Loucy (cell line): ENCODE measurements at regions not wholly inside any gene's neighbourhood (a gene's known extent, or its start where the extent isn't known, plus 50 kb on each side); places are given as distances from the start of the nearest gene placed in this dataset.

ENCODE experiments used
- H2AFZ ChIP-seq: fragments of 200-600 bp; sonication (generic); 2 replicates; pipeline ENCODE4 v1.6.0; 2016; ENCODE audit warnings: antibody characterized with exemption, mild to moderate bottlenecking, low read length, moderate library complexity
- H3F3A ChIP-seq: fragments of 200-600 bp; 2 replicates; pipeline ENCODE4 v1.6.0; 2016; ENCODE audit warnings: antibody characterized with exemption, low read depth, mild to moderate bottlenecking
- H3K27me3 ChIP-seq: fragments of 200-600 bp; sonication (generic); 2 replicates; pipeline ENCODE4 v1.6.1; 2014; ENCODE audit warnings: low read length, mild to moderate bottlenecking; ENCODE audit not compliant: insufficient read depth, poor library complexity, severe bottlenecking
- H3K36me3 ChIP-seq: fragments of 200-600 bp; sonication (generic); 2 replicates; pipeline ENCODE4 v1.6.1; 2016; ENCODE audit warnings: low read length; ENCODE audit not compliant: insufficient read depth
- H3K4me1 ChIP-seq: fragments of 200-600 bp; sonication (generic); 2 replicates; pipeline ENCODE4 v1.5.1; 2014; ENCODE audit warnings: low read length, mild to moderate bottlenecking; ENCODE audit not compliant: insufficient read depth, poor library complexity, severe bottlenecking
- H3K4me2 ChIP-seq: fragments of 200-600 bp; sonication (generic); 2 replicates; pipeline ENCODE4 v1.6.0; 2014; ENCODE audit warnings: antibody characterized with exemption, low read length, low read depth, mild to moderate bottlenecking; ENCODE audit not compliant: poor library complexity, severe bottlenecking
- H3K4me3 ChIP-seq: fragments of 200-600 bp; sonication (generic); 2 replicates; pipeline ENCODE4 v1.5.1; 2014; ENCODE audit warnings: low read length, mild to moderate bottlenecking, mixed read lengths; ENCODE audit not compliant: poor library complexity, severe bottlenecking
- H3K79me2 ChIP-seq: fragments of 200-600 bp; sonication (generic); 2 replicates; pipeline ENCODE4 v1.6.1; 2014; ENCODE audit warnings: low read length; ENCODE audit not compliant: insufficient read depth
- H3K9ac ChIP-seq: fragments of 200-600 bp; sonication (generic); 2 replicates; pipeline ENCODE4 v1.6.0; 2014; ENCODE audit warnings: mild to moderate bottlenecking, low read depth, low read length, moderate library complexity; ENCODE audit not compliant: poor library complexity, severe bottlenecking
- H3K9me2 ChIP-seq: fragments of 200-600 bp; sonication (generic); replicated peaks from 2 replicates; pipeline ENCODE4 v1.6.1; 2016; ENCODE audit warnings: low read depth, low read length, mixed read lengths
- H3K9me3 ChIP-seq: fragments of 200-600 bp; sonication (generic); 2 replicates; pipeline ENCODE4 v1.6.1; 2014; ENCODE audit warnings: mild to moderate bottlenecking, antibody characterized with exemption, low read length, low read depth; ENCODE audit not compliant: insufficient read depth
- H4K20me1 ChIP-seq: fragments of 200-600 bp; sonication (generic); 2 replicates; pipeline ENCODE4 v1.6.0; 2014; ENCODE audit warnings: antibody characterized with exemption, low read length, mild to moderate bottlenecking; ENCODE audit not compliant: insufficient read depth, poor library complexity, severe bottlenecking
- EZH2phosphoT487 ChIP-seq: fragments of 200-600 bp; IDR thresholded peaks from 2 replicates; pipeline ENCODE4 v1.6.1; 2018; ENCODE audit warnings: antibody characterized with exemption, mild to moderate bottlenecking, moderate library complexity, borderline replicate concordance
- TF ChIP-seq, protein P1 (sequence below): fragments of 200-600 bp; sonication (generic); conservative IDR thresholded peaks from 2 replicates; pipeline ENCODE4 v1.5.1; 2014; ENCODE audit warnings: mild to moderate bottlenecking, antibody characterized with exemption, low read length

DNA sequence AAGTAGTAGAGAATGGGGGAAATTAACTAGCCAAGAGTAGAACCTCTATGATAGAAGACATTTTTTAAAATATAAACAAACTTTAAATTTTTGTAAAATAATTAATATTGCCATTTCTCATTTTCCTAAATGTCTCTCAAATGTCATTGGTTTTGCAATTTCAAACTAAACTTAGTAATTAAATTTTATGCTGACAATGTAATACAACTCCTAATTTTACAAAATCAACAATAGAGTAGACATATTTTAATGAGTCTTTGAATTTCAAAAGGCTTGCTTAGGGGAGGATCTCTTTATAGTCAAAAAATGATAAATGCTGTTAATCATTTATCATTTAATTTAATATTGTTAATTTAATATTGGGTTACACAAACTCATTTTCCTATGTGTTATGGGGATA is 81.8 kb downstream of the ZWINT start:
- no peak overlapping the region for H3K4me3 ChIP-seq
- H4K20me1 ChIP-seq = no peaks in the 10 kb centered on the region
- H3F3A ChIP-seq = no peaks in the 10 kb centered on the region
- H3K79me2 ChIP-seq = no peaks in the 10 kb centered on the region
- H3K36me3 ChIP-seq = no peaks in the 10 kb centered on the region
- H3K9me3 ChIP-seq = no peaks in the 10 kb centered on the region
- H3K27me3 ChIP-seq = no peaks in the 10 kb centered on the region
- H3K9me2 ChIP-seq = no peaks in the 10 kb centered on the region
- no peak for TF ChIP-seq EZH2phosphoT487
- TF ChIP-seq, protein P1, sequence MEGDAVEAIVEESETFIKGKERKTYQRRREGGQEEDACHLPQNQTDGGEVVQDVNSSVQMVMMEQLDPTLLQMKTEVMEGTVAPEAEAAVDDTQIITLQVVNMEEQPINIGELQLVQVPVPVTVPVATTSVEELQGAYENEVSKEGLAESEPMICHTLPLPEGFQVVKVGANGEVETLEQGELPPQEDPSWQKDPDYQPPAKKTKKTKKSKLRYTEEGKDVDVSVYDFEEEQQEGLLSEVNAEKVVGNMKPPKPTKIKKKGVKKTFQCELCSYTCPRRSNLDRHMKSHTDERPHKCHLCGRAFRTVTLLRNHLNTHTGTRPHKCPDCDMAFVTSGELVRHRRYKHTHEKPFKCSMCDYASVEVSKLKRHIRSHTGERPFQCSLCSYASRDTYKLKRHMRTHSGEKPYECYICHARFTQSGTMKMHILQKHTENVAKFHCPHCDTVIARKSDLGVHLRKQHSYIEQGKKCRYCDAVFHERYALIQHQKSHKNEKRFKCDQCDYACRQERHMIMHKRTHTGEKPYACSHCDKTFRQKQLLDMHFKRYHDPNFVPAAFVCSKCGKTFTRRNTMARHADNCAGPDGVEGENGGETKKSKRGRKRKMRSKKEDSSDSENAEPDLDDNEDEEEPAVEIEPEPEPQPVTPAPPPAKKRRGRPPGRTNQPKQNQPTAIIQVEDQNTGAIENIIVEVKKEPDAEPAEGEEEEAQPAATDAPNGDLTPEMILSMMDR = no peak
- H3K9ac ChIP-seq = no peak overlapping the region
- H3K4me1 ChIP-seq = no peaks in the 10 kb centered on the region
- H3K4me2 ChIP-seq = no peak overlapping the region
- no peak overlapping the region for H2AFZ ChIP-seq

DNA sequence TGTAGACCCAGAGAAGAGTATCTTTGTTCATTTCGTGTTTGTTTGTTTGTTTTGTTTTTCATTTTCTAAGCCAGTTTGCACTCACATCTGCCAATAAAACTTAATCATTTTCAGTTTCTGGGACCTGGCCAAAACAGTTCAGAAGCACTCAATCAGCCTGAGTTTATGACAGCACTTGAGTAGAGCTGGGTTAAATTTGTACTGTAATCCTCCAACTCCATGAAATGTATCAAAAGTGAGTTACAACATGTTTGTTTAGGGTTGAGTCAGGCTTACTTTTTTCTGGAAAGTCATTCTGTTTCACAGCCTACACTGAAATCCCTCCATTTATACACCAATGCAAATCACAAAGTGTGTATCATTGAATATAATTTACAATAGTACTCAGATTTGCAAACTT is 91.9 kb downstream of the ZWINT start:
- H3K4me3 ChIP-seq = no peak overlapping the region
- H3K79me2 ChIP-seq = no peaks in the 10 kb centered on the region
- no peaks in the 10 kb centered on the region for H3K36me3 ChIP-seq
- H3K9me2 ChIP-seq = no peaks in the 10 kb centered on the region
- no peak overlapping the region for H3K9ac ChIP-seq
- no peak for TF ChIP-seq EZH2phosphoT487
- TF ChIP-seq, protein P1 = no peak
- no peaks in the 10 kb centered on the region for H3F3A ChIP-seq
- H3K4me2 ChIP-seq = no peak overlapping the region
- no peaks in the 10 kb centered on the region for H4K20me1 ChIP-seq
- H3K27me3 ChIP-seq = no peaks in the 10 kb centered on the region
- H3K4me1 ChIP-seq = no peaks in the 10 kb centered on the region
- H2AFZ ChIP-seq = no peak overlapping the region
- no peaks in the 10 kb centered on the region for H3K9me3 ChIP-seq

DNA sequence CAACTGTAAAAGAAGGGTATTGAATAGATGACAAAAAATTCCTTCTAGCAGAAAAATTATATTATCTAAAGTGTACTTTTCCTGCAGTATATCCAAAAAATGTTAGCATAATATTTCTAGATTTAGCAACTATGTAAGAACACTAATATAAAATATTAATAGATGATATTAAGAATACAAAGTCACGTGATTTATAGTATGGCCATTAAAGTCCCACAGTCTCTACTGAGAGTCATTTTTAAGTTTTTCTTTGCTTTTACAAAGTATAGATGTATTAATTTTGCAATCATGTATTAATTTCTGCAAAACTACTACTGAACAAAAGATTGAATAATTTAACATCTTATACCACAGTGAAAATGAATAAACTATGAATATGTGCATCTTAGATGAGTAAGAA is 94.9 kb downstream of the ZWINT start:
- Histone ChIP-seq H3K9me3 (no peaks in the 10 kb centered on the region), H3K4me1 (no peaks in the 10 kb centered on the region), H2AFZ (no peak overlapping the region), H4K20me1 (no peaks in the 10 kb centered on the region), H3K27me3 (no peaks in the 10 kb centered on the region), H3K36me3 (no peaks in the 10 kb centered on the region), H3K9ac (no peak overlapping the region), H3K4me3 (no peak overlapping the region), H3K79me2 (no peaks in the 10 kb centered on the region), H3F3A (no peaks in the 10 kb centered on the region), H3K9me2 (no peaks in the 10 kb centered on the region), H3K4me2 (no peak overlapping the region)
- no peak for TF ChIP-seq EZH2phosphoT487
- TF ChIP-seq, protein P1 = no peak
